Panc1 (cell line): ENCODE measurements at regions not wholly inside any gene's neighbourhood (a gene's known extent, or its start where the extent isn't known, plus 50 kb on each side); places are given as distances from the start of the nearest gene placed in this dataset.

ENCODE experiments used
- ATAC-seq: fragments of 200-7000 bp; cut with Tn5 transposase; 2 replicates; pipeline ENCODE4 v1.9.1; 2020; ENCODE audit warnings: mild to moderate bottlenecking, moderate library complexity
- BruUV-seq: library from RNA; stranded (reverse); fragments of 400-500 nt; replicated peaks from 2 replicates; lab custom pipeline; 2021; lab: Mats Ljungman, UMichigan
- CTCF ChIA-PET: fragments of 300-600 bp; sonication (Branson Sonifier 250); formaldehyde crosslinking; loops from one replicate; lab custom pipeline; 2022; ENCODE audit warnings: antibody characterized with exemption; lab: Charles Lee
- POLR2A ChIA-PET: fragments of 300-600 bp; sonication (Branson Sonifier 250); formaldehyde crosslinking; loops from one replicate; lab custom pipeline; 2022; ENCODE audit warnings: antibody characterized with exemption; lab: Charles Lee
- DNase-seq: peaks from one replicate; pipeline ENCODE4 v3.0.0-alpha.2; 2010; ENCODE audit warnings: low read depth, low spot score
- H3K27ac ChIP-seq: 2 replicates; pipeline ENCODE4 v1.5.1; 2011; ENCODE audit warnings: mild to moderate bottlenecking, low read length, inconsistent platforms
- H3K27me3 ChIP-seq: fragments of 200-500 bp; sonication (Bioruptor generic); 2 replicates; pipeline ENCODE4 v1.6.0; 2014; ENCODE audit warnings: low read length, inconsistent platforms; ENCODE audit not compliant: control insufficient read depth, insufficient read depth
- H3K36me3 ChIP-seq: fragments of 200-500 bp; sonication (Bioruptor generic); 2 replicates; pipeline ENCODE4 v1.5.1; 2014; ENCODE audit warnings: inconsistent platforms, mild to moderate bottlenecking, low read length, moderate library complexity; ENCODE audit not compliant: control insufficient read depth, insufficient read depth
- H3K4me1 ChIP-seq: 2 replicates; pipeline ENCODE4 v1.5.1; 2011; ENCODE audit warnings: inconsistent platforms, mild to moderate bottlenecking, low read length, moderate library complexity; ENCODE audit not compliant: control insufficient read depth, insufficient read depth
- H3K4me3 ChIP-seq, 2 experiments: 2 replicates each; pipeline ENCODE4 v1.5.1; 2011 to 2012; ENCODE audit warnings: low read depth in 2 of 2, low read length in 2 of 2, mild to moderate bottlenecking in 2 of 2, inconsistent platforms in 1 of 2, moderate library complexity in 1 of 2
- H3K9me3 ChIP-seq: fragments of 200-500 bp; sonication (Bioruptor generic); 2 replicates; pipeline ENCODE4 v1.5.1; 2014; ENCODE audit warnings: low read depth, mild to moderate bottlenecking, inconsistent platforms, low read length, moderate library complexity; ENCODE audit not compliant: control insufficient read depth, insufficient read depth
- CTCF ChIP-seq: fragments of 450-650 bp; IDR thresholded peaks from 2 replicates; pipeline ENCODE4 v1.5.1; 2017; ENCODE audit warnings: mild to moderate bottlenecking
- POLR2AphosphoS5 ChIP-seq: IDR thresholded peaks from 2 replicates; pipeline ENCODE4 v1.6.1; 2012; ENCODE audit warnings: mild to moderate bottlenecking, low read depth, low read length, moderate library complexity
- REST ChIP-seq, 2 experiments: IDR thresholded peaks; 2 replicates each; pipeline ENCODE4 v1.6.1; 2011 to 2012; ENCODE audit warnings: low read depth in 2 of 2, control low read depth in 1 of 2, low read length in 1 of 2, mild to moderate bottlenecking in 1 of 2, moderate library complexity in 1 of 2; ENCODE audit not compliant: insufficient read depth in 1 of 2
- SIN3A ChIP-seq: IDR thresholded peaks from 2 replicates; pipeline ENCODE4 v1.6.1; 2012; ENCODE audit warnings: low read depth, mild to moderate bottlenecking, low read length, moderate library complexity, borderline replicate concordance; ENCODE audit not compliant: insufficient read depth
- TCF7L2 ChIP-seq: IDR thresholded peaks from 2 replicates; pipeline ENCODE4 v1.6.1; 2011; ENCODE audit warnings: mild to moderate bottlenecking, low read depth, low read length, inconsistent platforms
- in situ Hi-C: cut with HindIII; loops from 2 replicates; pipeline ENCODE4 v1.10.0; 2016; ENCODE audit warnings: low sequenced_read_pairs, low pct_unique_long_range_greater_than_20kb
- intact Hi-C: fragments of 100-400 bp; cut with micrococcal nuclease; formaldehyde crosslinking; loops from one replicate; pipeline ENCODE4 v1.10.0; 2022; ENCODE audit not compliant: unreplicated experiment

GRCh38 chr5:56326116-56326515 lies 93.0 kb upstream of the ANKRD55 start:
- ATAC-seq (no peak), DNase-seq (no peak)
- CTCF ChIA-PET, result no interaction called here
- H3K9me3 ChIP-seq, result no peaks in the 10 kb centered on the region
- H3K36me3 ChIP-seq, result no peaks in the 10 kb centered on the region
- intact Hi-C loops (no loop called here), in situ Hi-C loops (no loop called here)
- POLR2A ChIA-PET, result no interaction called here
- no peaks in the 10 kb centered on the region for H3K27me3 ChIP-seq
- no peak overlapping the region for H3K4me3 ChIP-seq
- BruUV-seq, result no TSS peak
- no peak overlapping the region for H3K27ac ChIP-seq
- H3K4me1 ChIP-seq, result peaks cover 4% of the 10 kb centered on the region; the same call in 1 of the 2 replicates
- TF ChIP-seq REST (IDR thresholded peaks at IDR 0.05; ENCODE audit: insufficient read depth in 1 of 2, low read depth in 2 of 2, low read length in 1 of 2), result no peak
- no peak for TF ChIP-seq SIN3A
- TF ChIP-seq CTCF, result no peak
- no peak for TF ChIP-seq POLR2AphosphoS5
- no peak for TF ChIP-seq TCF7L2

- Histone ChIP-seq H3K4me1 (peaks cover 4% of the 10 kb centered on the region; the same call in 1 of the 2 replicates), H3K9me3 (no peaks in the 10 kb centered on the region), H3K36me3 (no peaks in the 10 kb centered on the region), H3K27ac (no peak overlapping the region), H3K27me3 (no peaks in the 10 kb centered on the region), H3K4me3 (no peak overlapping the region)
- DNase-seq (no peak), ATAC-seq (no peak)
- BruUV-seq, result no TSS peak
- in situ Hi-C loops, result no loop called here
- ChIA-PET CTCF (no interaction called here), POLR2A (no interaction called here)
- intact Hi-C loops, result no loop called here
- TF ChIP-seq CTCF (no peak), POLR2AphosphoS5 (no peak), REST (IDR thresholded peaks at IDR 0.05; ENCODE audit: insufficient read depth in 1 of 2, low read depth in 2 of 2, low read length in 1 of 2) (no peak), TCF7L2 (no peak), SIN3A (no peak)
These were observed 91.9 kb upstream of the ANKRD55 start for GRCh38 chr5:56325039-56325438.
